Peyer's patch (tissue), 4 donors: ENCODE measurements at regions not wholly inside any gene's neighbourhood (a gene's known extent, or its start where the extent isn't known, plus 50 kb on each side); places are given as distances from the start of the nearest gene placed in this dataset.

Experiments
- CTCF ChIP-seq, 6 experiments: fragments of 450-650 bp in 4 of 6; fragments of 200-600 bp in 2 of 6; sonication (generic) in 1 of 6; IDR thresholded peaks; one replicate each; pipeline ENCODE4 v1.5.1; 2017 to 2019; ENCODE audit warnings: antibody characterized with exemption in 6 of 6, mild to moderate bottlenecking in 3 of 6, moderate library complexity in 1 of 6
- POLR2A ChIP-seq, 2 donors: fragments of 450-650 bp; IDR thresholded peaks; one replicate each; pipeline ENCODE4 v1.5.1; 2017; ENCODE audit warnings: antibody characterized with exemption in 2 of 2, mild to moderate bottlenecking in 2 of 2, moderate library complexity in 2 of 2

DNA sequence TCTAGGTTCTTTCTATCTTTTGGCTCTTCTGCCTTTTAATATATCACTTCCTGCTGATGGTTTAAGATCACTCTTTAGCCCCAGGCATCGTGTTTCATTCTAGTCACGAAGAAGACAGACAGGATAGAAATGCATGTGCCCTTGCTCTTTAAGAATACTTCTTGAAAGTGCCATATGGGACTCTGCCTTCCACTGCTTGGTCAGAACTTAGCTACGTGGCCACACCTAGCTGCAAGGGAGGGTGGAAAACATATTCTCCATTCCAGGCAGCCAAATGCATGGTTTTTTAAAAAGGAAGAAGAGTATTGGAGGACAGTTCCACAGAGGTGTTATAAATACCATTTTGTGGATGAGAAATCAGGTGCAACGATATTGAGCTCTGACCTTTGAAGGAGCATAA, 143.3 kb downstream of the KLRB1 start:
- TF ChIP-seq CTCF (IDR thresholded peaks at IDR 0.05) (no peak), POLR2A (IDR thresholded peaks at IDR 0.05) (no peak)
